ENCODE measurements at regions not wholly inside any gene's neighbourhood (a gene's known extent, or its start where the extent isn't known, plus 50 kb on each side); places are given as distances from the start of the nearest gene placed in this dataset.
"Not testable (repeated sequence)": the region's sequence is repeated elsewhere in the genome, so short reads cannot be mapped to it uniquely, and the experiment has no call there.

- no peak for DNase-seq (ENCODE audit: low read depth)
Measured at GRCh38 chr6:139962654-139963347, 588.4 kb upstream of the CITED2 start.

- no peak for DNase-seq (ENCODE audit: low read depth)
Measured at GRCh38 chr6:139961190-139961589, 586.7 kb upstream of the CITED2 start.

- DNase-seq (ENCODE audit: low read depth): no peak
Measured at GRCh38 chr6:139960671-139961070, 586.2 kb upstream of the CITED2 start.

GRCh38 chr6:139955366-139956155 lies 581.1 kb upstream of the CITED2 start:
- DNase-seq (ENCODE audit: low read depth): no peak

GRCh38 chr6:139954463-139955071 lies 580.1 kb upstream of the CITED2 start:
- no peak for DNase-seq (ENCODE audit: low read depth)

GRCh38 chr6:139953780-139954179 lies 579.3 kb upstream of the CITED2 start:
- DNase-seq (ENCODE audit: low read depth): not testable (repeated sequence)

- DNase-seq (ENCODE audit: low read depth): no peak
Measured at GRCh38 chr6:139951172-139951571, 576.7 kb upstream of the CITED2 start.

- no peak for DNase-seq (ENCODE audit: low read depth)
Measured at GRCh38 chr6:139944976-139945375, 570.5 kb upstream of the CITED2 start.

GRCh38 chr6:139944131-139944530 lies 569.7 kb upstream of the CITED2 start:
- DNase-seq (ENCODE audit: low read depth): no peak

- DNase-seq (ENCODE audit: low read depth): peak; percentile 92
Measured at GRCh38 chr6:139943391-139943790, 568.9 kb upstream of the CITED2 start.

- no peak for DNase-seq (ENCODE audit: low read depth)
Measured at GRCh38 chr6:139942331-139942730, 567.9 kb upstream of the CITED2 start.

GRCh38 chr6:139941826-139942225 lies 567.4 kb upstream of the CITED2 start:
- peak; percentile 30 for DNase-seq (ENCODE audit: low read depth)

GRCh38 chr6:139940741-139941729 lies 566.6 kb upstream of the CITED2 start:
- peak; percentile 78 for DNase-seq (ENCODE audit: low read depth)

GRCh38 chr6:139939189-139939979 lies 564.9 kb upstream of the CITED2 start:
- no peak for DNase-seq (ENCODE audit: low read depth)

GRCh38 chr6:139932671-139933070 lies 558.2 kb upstream of the CITED2 start:
- DNase-seq (ENCODE audit: low read depth): no peak

- no peak for DNase-seq (ENCODE audit: low read depth)
Measured at GRCh38 chr6:139931747-139932146, 557.3 kb upstream of the CITED2 start.

GRCh38 chr6:139927742-139928305 lies 553.4 kb upstream of the CITED2 start:
- DNase-seq (ENCODE audit: low read depth): no peak

GRCh38 chr6:139927236-139927635 lies 552.8 kb upstream of the CITED2 start:
- DNase-seq (ENCODE audit: low read depth): peak; percentile 90

- peak; percentile 29 for DNase-seq (ENCODE audit: low read depth)
Measured at GRCh38 chr6:139926711-139927110, 552.3 kb upstream of the CITED2 start.

- peak; percentile 96 for DNase-seq (ENCODE audit: low read depth)
Measured at GRCh38 chr6:139925894-139926641, 551.6 kb upstream of the CITED2 start.
